ENCODE measurements at regions not wholly inside any gene's neighbourhood (a gene's known extent, or its start where the extent isn't known, plus 50 kb on each side); places are given as distances from the start of the nearest gene placed in this dataset.

DNA sequence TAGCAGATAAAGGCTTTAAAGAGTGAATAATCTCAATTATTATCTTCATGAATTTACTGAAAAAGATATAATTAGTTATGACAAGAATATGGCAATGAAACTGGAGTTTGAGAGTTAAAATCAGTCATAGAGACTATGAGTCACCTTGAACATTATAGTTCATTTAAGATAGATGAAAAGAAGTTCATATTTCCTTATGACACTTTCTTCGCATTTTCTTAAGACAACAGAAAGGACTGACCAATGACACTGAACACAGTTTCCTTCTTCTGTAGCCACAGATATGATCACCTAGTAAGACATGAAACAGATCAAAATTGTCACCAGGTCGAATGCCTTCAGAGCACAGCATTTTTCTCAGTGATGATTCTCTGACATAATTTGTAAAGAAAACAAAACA, 202.1 kb downstream of the KLF12 start:
- TF ChIP-seq, protein P1, sequence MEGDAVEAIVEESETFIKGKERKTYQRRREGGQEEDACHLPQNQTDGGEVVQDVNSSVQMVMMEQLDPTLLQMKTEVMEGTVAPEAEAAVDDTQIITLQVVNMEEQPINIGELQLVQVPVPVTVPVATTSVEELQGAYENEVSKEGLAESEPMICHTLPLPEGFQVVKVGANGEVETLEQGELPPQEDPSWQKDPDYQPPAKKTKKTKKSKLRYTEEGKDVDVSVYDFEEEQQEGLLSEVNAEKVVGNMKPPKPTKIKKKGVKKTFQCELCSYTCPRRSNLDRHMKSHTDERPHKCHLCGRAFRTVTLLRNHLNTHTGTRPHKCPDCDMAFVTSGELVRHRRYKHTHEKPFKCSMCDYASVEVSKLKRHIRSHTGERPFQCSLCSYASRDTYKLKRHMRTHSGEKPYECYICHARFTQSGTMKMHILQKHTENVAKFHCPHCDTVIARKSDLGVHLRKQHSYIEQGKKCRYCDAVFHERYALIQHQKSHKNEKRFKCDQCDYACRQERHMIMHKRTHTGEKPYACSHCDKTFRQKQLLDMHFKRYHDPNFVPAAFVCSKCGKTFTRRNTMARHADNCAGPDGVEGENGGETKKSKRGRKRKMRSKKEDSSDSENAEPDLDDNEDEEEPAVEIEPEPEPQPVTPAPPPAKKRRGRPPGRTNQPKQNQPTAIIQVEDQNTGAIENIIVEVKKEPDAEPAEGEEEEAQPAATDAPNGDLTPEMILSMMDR (IDR thresholded peaks at IDR 0.05; ENCODE audit: poor library complexity, severe bottlenecking): no peak
- TF ChIP-seq POLR2AphosphoS5 (IDR thresholded peaks at IDR 0.05): no peak

Data from neural cell (in vitro differentiated cells).